ENCODE measurements at regions not wholly inside any gene's neighbourhood (a gene's known extent, or its start where the extent isn't known, plus 50 kb on each side); places are given as distances from the start of the nearest gene placed in this dataset.

DNA sequence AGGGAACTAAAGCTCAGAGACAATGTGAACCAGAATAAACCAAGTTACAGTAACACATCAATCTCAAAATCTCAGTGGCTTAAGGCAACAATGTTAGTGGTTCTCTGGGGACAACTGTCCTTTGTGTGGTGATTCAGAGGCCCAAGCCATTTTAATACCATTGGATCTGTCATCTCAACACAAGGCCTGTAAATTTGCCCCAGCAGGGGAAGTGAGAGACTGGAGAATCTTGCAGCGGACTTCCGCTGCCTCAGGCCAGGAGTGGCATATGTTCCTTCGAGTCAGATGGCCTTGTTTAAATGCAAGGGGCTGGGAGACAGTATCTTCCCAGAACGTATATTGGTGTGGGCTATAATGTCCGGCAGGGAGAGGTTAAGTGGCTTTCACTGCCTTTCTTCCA, 126.0 kb downstream of the CD83 start:
- CTCF ChIA-PET, result no interaction called here
- no peak for DNase-seq
- Mint-ChIP-seq H3K9me3 (ENCODE audit: low read depth, unreplicated experiment) (no peaks in the 10 kb centered on the region), H3K36me3 (ENCODE audit: insufficient read depth, unreplicated experiment) (no peaks in the 10 kb centered on the region), H3K4me3 (ENCODE audit: low read depth, unreplicated experiment) (no peak overlapping the region), H3K27me3 (ENCODE audit: unreplicated experiment) (no peaks in the 10 kb centered on the region), H3K4me1 (ENCODE audit: low read depth, unreplicated experiment) (no peaks in the 10 kb centered on the region), H3K27ac (ENCODE audit: unreplicated experiment) (no peak overlapping the region)
- TF ChIP-seq, protein P1, sequence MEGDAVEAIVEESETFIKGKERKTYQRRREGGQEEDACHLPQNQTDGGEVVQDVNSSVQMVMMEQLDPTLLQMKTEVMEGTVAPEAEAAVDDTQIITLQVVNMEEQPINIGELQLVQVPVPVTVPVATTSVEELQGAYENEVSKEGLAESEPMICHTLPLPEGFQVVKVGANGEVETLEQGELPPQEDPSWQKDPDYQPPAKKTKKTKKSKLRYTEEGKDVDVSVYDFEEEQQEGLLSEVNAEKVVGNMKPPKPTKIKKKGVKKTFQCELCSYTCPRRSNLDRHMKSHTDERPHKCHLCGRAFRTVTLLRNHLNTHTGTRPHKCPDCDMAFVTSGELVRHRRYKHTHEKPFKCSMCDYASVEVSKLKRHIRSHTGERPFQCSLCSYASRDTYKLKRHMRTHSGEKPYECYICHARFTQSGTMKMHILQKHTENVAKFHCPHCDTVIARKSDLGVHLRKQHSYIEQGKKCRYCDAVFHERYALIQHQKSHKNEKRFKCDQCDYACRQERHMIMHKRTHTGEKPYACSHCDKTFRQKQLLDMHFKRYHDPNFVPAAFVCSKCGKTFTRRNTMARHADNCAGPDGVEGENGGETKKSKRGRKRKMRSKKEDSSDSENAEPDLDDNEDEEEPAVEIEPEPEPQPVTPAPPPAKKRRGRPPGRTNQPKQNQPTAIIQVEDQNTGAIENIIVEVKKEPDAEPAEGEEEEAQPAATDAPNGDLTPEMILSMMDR (IDR thresholded peaks at IDR 0.05; ENCODE audit: unreplicated experiment), result no peak
- no TSS peak for BruUV-seq (replicated peaks)
- intact Hi-C loops (cut with micrococcal nuclease; ENCODE audit: unreplicated experiment), result no loop called here

DNA sequence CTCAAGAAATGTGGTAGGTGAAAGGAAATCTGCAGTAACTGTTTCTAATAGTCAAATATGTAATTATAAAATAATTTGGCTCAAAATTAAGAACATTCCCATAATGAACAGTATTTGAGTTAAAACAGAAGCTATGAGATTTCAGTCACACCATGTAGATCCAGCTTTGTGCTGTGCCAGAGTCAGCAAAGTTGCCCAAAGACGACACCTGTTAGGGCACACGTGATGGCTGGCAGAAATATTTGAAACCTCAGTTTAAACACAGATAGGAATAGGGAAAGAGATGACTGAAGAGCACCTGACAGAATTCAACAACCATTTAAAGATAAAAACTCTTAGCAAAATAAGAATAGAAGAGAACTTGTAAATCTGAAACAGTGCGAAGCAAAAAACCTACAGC, 129.3 kb downstream of the CD83 start:
- H3K27ac Mint-ChIP-seq (ENCODE audit: unreplicated experiment), result no peak overlapping the region
- no peak for DNase-seq

GRCh38 chr6:14250573-14250972, 133.0 kb downstream of the CD83 start:
- BruUV-seq (replicated peaks), result no TSS peak
- H3K36me3 Mint-ChIP-seq (ENCODE audit: insufficient read depth, unreplicated experiment), result no peaks in the 10 kb centered on the region
- no peak overlapping the region for H3K27ac Mint-ChIP-seq (ENCODE audit: unreplicated experiment)
- no peaks in the 10 kb centered on the region for H3K27me3 Mint-ChIP-seq (ENCODE audit: unreplicated experiment)
- no peak for DNase-seq
- intact Hi-C loops (cut with micrococcal nuclease; ENCODE audit: unreplicated experiment), result no loop called here
- no peak overlapping the region for H3K4me3 Mint-ChIP-seq (ENCODE audit: low read depth, unreplicated experiment)
- no peaks in the 10 kb centered on the region for H3K9me3 Mint-ChIP-seq (ENCODE audit: low read depth, unreplicated experiment)
- CTCF ChIA-PET, result interaction anchor here (1.0 kb wide), 1 partner anchor 10 kb away, joined by 4 read pairs; no protein-coding TSS in a partner anchor
- no peaks in the 10 kb centered on the region for H3K4me1 Mint-ChIP-seq (ENCODE audit: low read depth, unreplicated experiment)
- TF ChIP-seq, protein P1 (IDR thresholded peaks at IDR 0.05; ENCODE audit: unreplicated experiment), result no peak

More for the DNA sequence above, 129.3 kb downstream of the CD83 start:
- BruUV-seq (replicated peaks), result no TSS peak
- CTCF ChIA-PET, result no interaction called here
- TF ChIP-seq, protein P1 (IDR thresholded peaks at IDR 0.05; ENCODE audit: unreplicated experiment), result no peak
- Mint-ChIP-seq H3K27me3 (ENCODE audit: unreplicated experiment) (no peaks in the 10 kb centered on the region), H3K9me3 (ENCODE audit: low read depth, unreplicated experiment) (no peaks in the 10 kb centered on the region), H3K4me3 (ENCODE audit: low read depth, unreplicated experiment) (no peak overlapping the region), H3K36me3 (ENCODE audit: insufficient read depth, unreplicated experiment) (no peaks in the 10 kb centered on the region), H3K4me1 (ENCODE audit: low read depth, unreplicated experiment) (no peaks in the 10 kb centered on the region)
- intact Hi-C loops (cut with micrococcal nuclease; ENCODE audit: unreplicated experiment), result no loop called here

GRCh38 chr6:14252271-14252850, 134.8 kb downstream of the CD83 start:
- TF ChIP-seq, protein P1 (IDR thresholded peaks at IDR 0.05; ENCODE audit: unreplicated experiment), result no peak
- Mint-ChIP-seq H3K4me1 (ENCODE audit: low read depth, unreplicated experiment) (no peaks in the 10 kb centered on the region), H3K27me3 (ENCODE audit: unreplicated experiment) (no peaks in the 10 kb centered on the region), H3K9me3 (ENCODE audit: low read depth, unreplicated experiment) (no peaks in the 10 kb centered on the region), H3K4me3 (ENCODE audit: low read depth, unreplicated experiment) (no peak overlapping the region), H3K27ac (ENCODE audit: unreplicated experiment) (no peak overlapping the region), H3K36me3 (ENCODE audit: insufficient read depth, unreplicated experiment) (no peaks in the 10 kb centered on the region)
- intact Hi-C loops (cut with micrococcal nuclease; ENCODE audit: unreplicated experiment), result no loop called here
- DNase-seq, result no peak
- CTCF ChIA-PET, result no interaction called here
- BruUV-seq (replicated peaks), result no TSS peak
